ENCODE measurements at regions not wholly inside any gene's neighbourhood (a gene's known extent, or its start where the extent isn't known, plus 50 kb on each side); places are given as distances from the start of the nearest gene placed in this dataset.

DNA sequence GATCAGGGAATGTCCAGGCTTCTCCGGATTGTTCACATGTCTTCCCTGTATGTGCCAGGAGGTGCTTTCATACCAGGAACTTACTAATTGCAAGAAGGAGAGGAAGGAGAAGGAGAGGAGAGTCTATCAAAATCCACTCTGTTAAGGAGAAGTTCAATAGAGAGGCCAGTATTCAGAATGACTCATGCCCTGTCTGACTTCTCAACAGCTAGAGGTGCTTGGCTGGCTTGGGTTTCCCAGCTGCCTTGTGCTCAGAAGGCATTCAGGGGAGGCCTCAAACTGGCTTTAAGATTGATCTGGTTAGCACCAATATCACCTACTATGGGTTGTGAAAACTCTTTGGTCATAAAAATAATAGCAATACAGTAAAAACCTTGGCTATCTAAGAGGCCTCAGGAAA lies 167.9 kb upstream of the GLRA1 start:
- TF ChIP-seq POLR2A (IDR thresholded peaks at IDR 0.05) (no peak), EP300 (IDR thresholded peaks at IDR 0.05; ENCODE audit: low read depth) (no peak)
